HEK293 (cell line): ENCODE measurements at regions not wholly inside any gene's neighbourhood (a gene's known extent, or its start where the extent isn't known, plus 50 kb on each side); places are given as distances from the start of the nearest gene placed in this dataset.

Source experiments
- CTCF ChIA-PET: fragments of 350-600 bp; formaldehyde crosslinking; extraction: SDS; loops from one replicate; lab custom pipeline; 2021; ENCODE audit warnings: antibody characterized with exemption; lab: Yijun Ruan, JAX
- POLR2A ChIA-PET: fragments of 300-600 bp; formaldehyde crosslinking; extraction: SDS; loops from one replicate; lab custom pipeline; 2020; ENCODE audit warnings: antibody characterized with exemption, inconsistent platforms; lab: Yijun Ruan, JAX
- H3K27ac ChIP-seq: fragments of 200-500 bp; sonication (Bioruptor generic); 2 replicates; pipeline ENCODE4 v1.5.1; 2014; ENCODE audit warnings: low read depth, low read length, control low read depth, inconsistent platforms; ENCODE audit errors: extremely low read depth
- H3K36me3 ChIP-seq, 2 experiments: fragments of 200-500 bp in 1 of 2; sonication (Bioruptor generic) in 1 of 2; 1 replicate in 1 of 2; 2 replicates in 1 of 2; pipeline ENCODE4 v1.5.1; 2014 to 2017; ENCODE audit warnings: inconsistent platforms in 2 of 2, low read length in 2 of 2; ENCODE audit not compliant: control insufficient read depth in 2 of 2, insufficient read depth in 1 of 2
- H3K4me1 ChIP-seq: fragments of 200-500 bp; sonication (Bioruptor generic); 2 replicates; pipeline ENCODE4 v1.5.1; 2014; ENCODE audit warnings: mild to moderate bottlenecking, low read length, inconsistent platforms; ENCODE audit not compliant: control insufficient read depth, insufficient read depth
- H3K4me3 ChIP-seq: 2 replicates; pipeline ENCODE4 v1.5.1; 2011; ENCODE audit warnings: low read depth, mild to moderate bottlenecking, control low read depth, low read length, moderate library complexity
- H3K9me3 ChIP-seq: fragments of 200-500 bp; sonication (Bioruptor generic); 2 replicates; pipeline ENCODE4 v1.5.1; 2014; ENCODE audit warnings: low read depth, low read length, inconsistent platforms; ENCODE audit not compliant: control insufficient read depth, insufficient read depth
- GFI1B ChIP-seq: fragments of 450-650 bp; formaldehyde crosslinking; IDR thresholded peaks from 2 replicates; pipeline ENCODE4 v1.5.1; 2016; ENCODE audit warnings: missing biosample characterization, missing genetic modification characterization
- INSM2 ChIP-seq: fragments of 450-650 bp; formaldehyde crosslinking; IDR thresholded peaks from 2 replicates; pipeline ENCODE4 v1.5.1; 2016; ENCODE audit warnings: missing biosample characterization, missing genetic modification characterization
- RBAK ChIP-seq: fragments of 450-650 bp; formaldehyde crosslinking; IDR thresholded peaks from 2 replicates; pipeline ENCODE4 v1.5.1; 2016; ENCODE audit warnings: missing biosample characterization, missing genetic modification characterization
- REPIN1 ChIP-seq: fragments of 450-650 bp; formaldehyde crosslinking; IDR thresholded peaks from 2 replicates; pipeline ENCODE4 v1.5.1; 2017; ENCODE audit warnings: missing biosample characterization, missing genetic modification characterization, low read depth
- SP7 ChIP-seq: fragments of 450-650 bp; formaldehyde crosslinking; IDR thresholded peaks from 2 replicates; pipeline ENCODE4 v1.5.1; 2016; ENCODE audit warnings: missing biosample characterization, missing genetic modification characterization
- WT1 ChIP-seq: fragments of 450-650 bp; formaldehyde crosslinking; IDR thresholded peaks from 2 replicates; pipeline ENCODE4 v1.5.1; 2016; ENCODE audit warnings: missing biosample characterization, missing genetic modification characterization
- ZBTB20 ChIP-seq: fragments of 450-650 bp; formaldehyde crosslinking; IDR thresholded peaks from 2 replicates; pipeline ENCODE4 v1.5.1; 2016; ENCODE audit warnings: missing biosample characterization, missing genetic modification characterization
- ZBTB21 ChIP-seq: fragments of 450-650 bp; formaldehyde crosslinking; IDR thresholded peaks from 2 replicates; pipeline ENCODE4 v1.5.1; 2017; ENCODE audit warnings: missing biosample characterization, missing genetic modification characterization
- ZBTB26 ChIP-seq: fragments of 450-650 bp; formaldehyde crosslinking; optimal IDR thresholded peaks from 2 replicates; pipeline ENCODE3; 2016; ENCODE audit warnings: missing biosample characterization, mild to moderate bottlenecking, missing genetic modification characterization
- ZFHX2 ChIP-seq: fragments of 450-650 bp; formaldehyde crosslinking; conservative IDR thresholded peaks from 2 replicates; pipeline ENCODE4 v1.5.1; 2016; ENCODE audit warnings: missing biosample characterization, missing genetic modification characterization
- ZFP37 ChIP-seq: fragments of 450-650 bp; formaldehyde crosslinking; IDR thresholded peaks from 2 replicates; pipeline ENCODE4 v1.5.1; 2016; ENCODE audit warnings: missing biosample characterization, missing genetic modification characterization
- ZNF121 ChIP-seq: fragments of 450-650 bp; formaldehyde crosslinking; IDR thresholded peaks from 2 replicates; pipeline ENCODE4 v1.5.1; 2016; ENCODE audit warnings: missing biosample characterization, missing genetic modification characterization
- ZNF157 ChIP-seq: fragments of 450-650 bp; formaldehyde crosslinking; IDR thresholded peaks from 2 replicates; pipeline ENCODE4 v1.5.1; 2016; ENCODE audit warnings: missing biosample characterization, missing genetic modification characterization
- ZNF169 ChIP-seq: fragments of 450-650 bp; formaldehyde crosslinking; IDR thresholded peaks from 2 replicates; pipeline ENCODE4 v1.5.1; 2016; ENCODE audit warnings: missing biosample characterization, missing genetic modification characterization
- ZNF175 ChIP-seq: fragments of 450-650 bp; formaldehyde crosslinking; IDR thresholded peaks from 2 replicates; pipeline ENCODE4 v1.5.1; 2016; ENCODE audit warnings: missing biosample characterization, missing genetic modification characterization
- ZNF398 ChIP-seq: fragments of 450-650 bp; formaldehyde crosslinking; IDR thresholded peaks from 2 replicates; pipeline ENCODE4 v1.5.1; 2017; ENCODE audit warnings: missing biosample characterization, missing genetic modification characterization
- ZNF404 ChIP-seq: fragments of 450-650 bp; formaldehyde crosslinking; IDR thresholded peaks from 2 replicates; pipeline ENCODE4 v1.5.1; 2017; ENCODE audit warnings: missing biosample characterization, missing genetic modification characterization
- ZNF426 ChIP-seq: fragments of 450-650 bp; formaldehyde crosslinking; IDR thresholded peaks from 2 replicates; pipeline ENCODE4 v1.5.1; 2017; ENCODE audit warnings: missing biosample characterization, missing genetic modification characterization, mild to moderate bottlenecking, inconsistent platforms, moderate library complexity
- ZNF433 ChIP-seq: fragments of 450-650 bp; formaldehyde crosslinking; IDR thresholded peaks from 2 replicates; pipeline ENCODE4 v1.5.1; 2016; ENCODE audit warnings: missing biosample characterization, missing genetic modification characterization, low read depth
- ZNF596 ChIP-seq: fragments of 450-650 bp; IDR thresholded peaks from 2 replicates; pipeline ENCODE4 v1.5.0; 2018; ENCODE audit warnings: missing biosample characterization, mild to moderate bottlenecking, missing genetic modification characterization, moderate library complexity
- ZNF600 ChIP-seq: fragments of 450-650 bp; formaldehyde crosslinking; IDR thresholded peaks from 2 replicates; pipeline ENCODE4 v1.5.1; 2016; ENCODE audit warnings: missing biosample characterization, missing genetic modification characterization
- ZNF623 ChIP-seq: fragments of 450-650 bp; formaldehyde crosslinking; IDR thresholded peaks from 2 replicates; pipeline ENCODE4 v1.5.1; 2016; ENCODE audit warnings: missing biosample characterization, missing genetic modification characterization
- ZNF830 ChIP-seq: fragments of 450-650 bp; IDR thresholded peaks from 2 replicates; pipeline ENCODE4 v1.5.0; 2018; ENCODE audit warnings: missing biosample characterization, missing genetic modification characterization, low read depth, mild to moderate bottlenecking, moderate library complexity
- ZNF843 ChIP-seq: fragments of 450-650 bp; formaldehyde crosslinking; IDR thresholded peaks from 2 replicates; pipeline ENCODE4 v1.5.1; 2016; ENCODE audit warnings: missing biosample characterization, missing genetic modification characterization
- TF ChIP-seq, protein P1 (sequence below): fragments of 450-650 bp; formaldehyde crosslinking; IDR thresholded peaks from 2 replicates; pipeline ENCODE4 v1.5.1; 2016; ENCODE audit warnings: missing biosample characterization, missing genetic modification characterization
- TF ChIP-seq, protein P2 (sequence below): fragments of 450-650 bp; formaldehyde crosslinking; IDR thresholded peaks from 2 replicates; pipeline ENCODE4 v1.5.1; 2017; ENCODE audit warnings: missing biosample characterization, missing genetic modification characterization

DNA sequence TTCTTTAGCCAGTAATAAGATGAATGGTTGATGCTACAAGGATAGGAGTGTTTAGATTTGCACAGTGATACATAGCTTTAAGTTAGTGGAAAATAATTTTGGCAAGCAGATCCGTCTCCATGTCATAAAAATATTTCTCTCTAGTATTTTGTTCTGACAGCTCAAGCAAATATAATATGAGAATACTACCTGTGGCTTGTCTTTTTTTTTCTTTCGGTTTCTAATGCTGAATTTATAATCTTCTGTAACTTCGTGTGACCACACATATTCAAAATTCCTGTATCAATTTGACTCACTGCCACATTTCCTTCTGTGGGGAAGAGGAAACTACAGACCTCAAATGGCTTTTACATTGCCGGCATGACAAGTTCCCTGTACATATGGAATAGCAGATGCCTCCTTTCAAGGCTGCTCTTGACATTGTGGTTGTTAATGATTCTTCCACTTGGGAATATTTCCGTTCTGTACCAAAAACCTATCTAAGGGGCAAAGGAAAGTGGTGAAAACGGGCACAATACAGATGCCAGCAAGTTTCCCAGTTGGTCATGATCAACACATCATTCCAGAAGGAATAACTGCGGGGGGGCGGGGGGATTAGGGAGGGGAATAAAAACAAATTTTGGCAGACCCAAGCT is 103.6 kb upstream of the CCDC91 start (continued):
- TF ChIP-seq ZNF398 (tag by site-specific recombination) (no peak), ZNF169 (no peak), ZFHX2 (tag by site-specific recombination) (no peak), ZFP37 (no peak), ZNF433 (tag by site-specific recombination) (no peak), REPIN1 (tag by site-specific recombination) (no peak), ZBTB26 (tag by site-specific recombination) (no peak), SP7 (tag by site-specific recombination) (no peak), ZNF623 (tag by site-specific recombination) (no peak)
- TF ChIP-seq, protein P1, sequence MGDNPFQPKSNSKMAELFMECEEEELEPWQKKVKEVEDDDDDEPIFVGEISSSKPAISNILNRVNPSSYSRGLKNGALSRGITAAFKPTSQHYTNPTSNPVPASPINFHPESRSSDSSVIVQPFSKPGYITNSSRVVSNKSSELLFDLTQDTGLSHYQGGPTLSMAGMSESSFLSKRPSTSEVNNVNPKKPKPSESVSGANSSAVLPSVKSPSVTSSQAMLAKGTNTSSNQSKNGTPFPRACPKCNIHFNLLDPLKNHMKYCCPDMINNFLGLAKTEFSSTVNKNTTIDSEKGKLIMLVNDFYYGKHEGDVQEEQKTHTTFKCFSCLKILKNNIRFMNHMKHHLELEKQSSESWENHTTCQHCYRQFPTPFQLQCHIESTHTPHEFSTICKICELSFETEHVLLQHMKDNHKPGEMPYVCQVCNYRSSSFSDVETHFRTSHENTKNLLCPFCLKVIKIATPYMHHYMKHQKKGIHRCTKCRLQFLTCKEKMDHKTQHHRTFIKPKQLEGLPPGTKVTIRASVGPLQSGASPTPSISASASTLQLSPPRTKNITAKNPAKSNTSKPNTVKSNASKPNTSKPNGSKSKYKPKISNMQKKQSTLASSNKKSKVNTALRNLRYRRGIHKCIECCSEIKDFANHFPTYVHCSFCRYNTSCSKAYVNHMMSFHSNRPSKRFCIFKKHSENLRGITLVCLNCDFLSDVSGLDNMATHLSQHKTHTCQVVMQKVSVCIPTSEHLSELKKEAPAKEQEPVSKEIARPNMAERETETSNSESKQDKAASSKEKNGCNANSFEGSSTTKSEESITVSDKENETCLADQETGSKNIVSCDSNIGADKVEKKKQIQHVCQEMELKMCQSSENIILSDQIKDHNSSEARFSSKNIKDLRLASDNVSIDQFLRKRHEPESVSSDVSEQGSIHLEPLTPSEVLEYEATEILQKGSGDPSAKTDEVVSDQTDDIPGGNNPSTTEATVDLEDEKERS (tag by site-specific recombination) = no peak

DNA sequence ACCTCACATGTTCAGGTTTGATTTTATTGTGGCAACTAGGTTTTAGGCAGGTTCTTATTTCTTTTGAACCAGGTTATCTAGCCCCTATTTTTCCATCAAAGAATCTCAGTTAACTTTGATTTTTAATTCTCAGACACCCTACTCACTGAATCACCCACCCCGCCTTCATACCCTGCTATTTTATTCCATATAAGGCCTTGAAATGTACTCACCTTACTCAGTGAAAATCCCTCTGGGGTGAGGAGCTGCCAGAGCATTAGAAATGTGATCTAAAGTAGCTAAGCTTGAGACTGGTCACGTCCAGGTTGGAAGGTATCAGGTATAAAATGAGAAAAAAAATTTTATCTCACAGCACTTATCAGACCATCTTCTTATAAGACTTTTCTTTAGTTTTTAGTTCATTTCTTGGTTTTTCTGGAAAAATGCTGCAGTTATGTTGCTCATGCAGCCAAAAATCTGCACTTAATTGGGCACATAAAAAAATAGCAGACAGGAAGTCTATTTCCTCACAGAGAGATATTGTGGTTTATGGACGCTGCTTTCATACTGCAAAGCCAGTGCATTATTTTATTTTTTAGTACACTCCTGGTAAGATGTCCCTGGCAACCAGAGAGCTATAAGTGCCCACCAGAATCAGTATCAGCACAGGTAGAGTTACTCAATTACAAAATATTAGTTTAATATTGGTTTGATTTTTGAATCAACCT is 101.5 kb upstream of the CCDC91 start:
- ChIA-PET CTCF (no interaction called here), POLR2A (no interaction called here)
- no peaks in the 10 kb centered on the region for H3K4me1 ChIP-seq
- no peaks in the 10 kb centered on the region for H3K9me3 ChIP-seq
- H3K4me3 ChIP-seq = no peak overlapping the region
- TF ChIP-seq ZNF175 (tag by site-specific recombination) (no peak), ZNF121 (tag by site-specific recombination) (no peak), ZNF426 (tag by site-specific recombination) (no peak), ZNF830 (tag by site-specific recombination) (no peak), ZBTB21 (tag by site-specific recombination) (no peak), ZBTB20 (tag by site-specific recombination) (no peak), INSM2 (tag by site-specific recombination) (no peak), ZNF843 (tag by site-specific recombination) (no peak), RBAK (no peak), ZNF157 (tag by site-specific recombination) (no peak), ZNF404 (tag by site-specific recombination) (no peak), ZNF600 (tag by site-specific recombination) (no peak), ZFP37 (no peak), ZNF596 (no peak), WT1 (no peak), GFI1B (tag by site-specific recombination) (no peak)
- TF ChIP-seq, protein P2, sequence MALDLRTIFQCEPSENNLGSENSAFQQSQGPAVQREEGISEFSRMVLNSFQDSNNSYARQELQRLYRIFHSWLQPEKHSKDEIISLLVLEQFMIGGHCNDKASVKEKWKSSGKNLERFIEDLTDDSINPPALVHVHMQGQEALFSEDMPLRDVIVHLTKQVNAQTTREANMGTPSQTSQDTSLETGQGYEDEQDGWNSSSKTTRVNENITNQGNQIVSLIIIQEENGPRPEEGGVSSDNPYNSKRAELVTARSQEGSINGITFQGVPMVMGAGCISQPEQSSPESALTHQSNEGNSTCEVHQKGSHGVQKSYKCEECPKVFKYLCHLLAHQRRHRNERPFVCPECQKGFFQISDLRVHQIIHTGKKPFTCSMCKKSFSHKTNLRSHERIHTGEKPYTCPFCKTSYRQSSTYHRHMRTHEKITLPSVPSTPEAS (tag by site-specific recombination) = no peak
- no peaks in the 10 kb centered on the region for H3K36me3 ChIP-seq
- H3K27ac ChIP-seq = no peak overlapping the region
